Left lung (tissue), 4 donors: ENCODE measurements at regions not wholly inside any gene's neighbourhood (a gene's known extent, or its start where the extent isn't known, plus 50 kb on each side); places are given as distances from the start of the nearest gene placed in this dataset.

Experiments used
- ATAC-seq: fragments of 200-7000 bp; cut with Tn5 transposase; one replicate; pipeline ENCODE4 v1.9.1; 2020; ENCODE audit warnings: moderate library complexity
- DNase-seq, 4 donors: peaks; one replicate each; pipeline ENCODE4 v3.0.0-alpha.2; 2013 to 2020
- H3K27ac ChIP-seq, 2 donors: fragments of 200-600 bp; sonication (generic) in 1 of 2; one replicate each; pipeline versions ENCODE4 v1.5.0 to v1.8.0; 2020 to 2021
- H3K27me3 ChIP-seq, 2 donors: fragments of 200-600 bp; sonication (generic) in 1 of 2; one replicate each; pipeline versions ENCODE4 v1.5.0 to v1.8.0; 2020 to 2021
- H3K36me3 ChIP-seq, 2 donors: fragments of 200-600 bp; sonication (generic) in 1 of 2; one replicate each; pipeline versions ENCODE4 v1.5.0 to v1.8.0; 2020 to 2021
- H3K4me1 ChIP-seq, 2 donors: fragments of 200-600 bp; one replicate each; pipeline ENCODE4 v1.8.0; 2021
- H3K4me3 ChIP-seq, 2 donors: fragments of 200-600 bp; sonication (generic) in 1 of 2; one replicate each; pipeline versions ENCODE4 v1.5.0 to v1.8.0; 2020 to 2021; ENCODE audit warnings: mild to moderate bottlenecking in 1 of 2
- H3K9me3 ChIP-seq, 2 donors: fragments of 200-600 bp; sonication (generic) in 1 of 2; one replicate each; pipeline versions ENCODE4 v1.5.0 to v1.8.0; 2020 to 2021
- CTCF ChIP-seq, 2 donors: fragments of 200-600 bp; sonication (generic) in 1 of 2; IDR thresholded peaks; one replicate each; pipeline versions ENCODE4 v1.5.0 to v1.8.0; 2021; ENCODE audit warnings: antibody characterized with exemption in 2 of 2
- intact Hi-C, 2 donors: fragments of 100-400 bp; cut with DNase I; formaldehyde crosslinking; loops; one replicate each; pipeline versions ENCODE4 v1.11.2 to v1.14.2; 2022
- donor health status: DM: no; HTN: yes; CAD: no.
- donor health status: DM: no; HTN: no; CAD: no.

- H3K36me3 ChIP-seq: no peaks in the 10 kb centered on the region
- intact Hi-C loops: no loop called here
- ATAC-seq: no peak
Measured at GRCh38 chr15:93311620-93312019, 222.6 kb upstream of the RGMA start.

GRCh38 chr15:93308026-93308690, 219.1 kb upstream of the RGMA start:
- no peak for TF ChIP-seq CTCF (IDR thresholded peaks at IDR 0.05)
- no peaks in the 10 kb centered on the region for H3K36me3 ChIP-seq
- ATAC-seq: no peak
- no peak overlapping the region for H3K4me3 ChIP-seq
- no peaks in the 10 kb centered on the region for H3K27me3 ChIP-seq
- no peaks in the 10 kb centered on the region for H3K4me1 ChIP-seq
- intact Hi-C loops: no loop called here
- no peak for DNase-seq
- no peak overlapping the region for H3K27ac ChIP-seq
- no peaks in the 10 kb centered on the region for H3K9me3 ChIP-seq

More at GRCh38 chr15:93311620-93312019, 222.6 kb upstream of the RGMA start:
- DNase-seq: no peak
- Histone ChIP-seq H3K27ac (no peak overlapping the region), H3K9me3 (no peaks in the 10 kb centered on the region), H3K4me1 (no peaks in the 10 kb centered on the region), H3K27me3 (no peaks in the 10 kb centered on the region), H3K4me3 (no peak overlapping the region)
- no peak for TF ChIP-seq CTCF (IDR thresholded peaks at IDR 0.05)

DNA sequence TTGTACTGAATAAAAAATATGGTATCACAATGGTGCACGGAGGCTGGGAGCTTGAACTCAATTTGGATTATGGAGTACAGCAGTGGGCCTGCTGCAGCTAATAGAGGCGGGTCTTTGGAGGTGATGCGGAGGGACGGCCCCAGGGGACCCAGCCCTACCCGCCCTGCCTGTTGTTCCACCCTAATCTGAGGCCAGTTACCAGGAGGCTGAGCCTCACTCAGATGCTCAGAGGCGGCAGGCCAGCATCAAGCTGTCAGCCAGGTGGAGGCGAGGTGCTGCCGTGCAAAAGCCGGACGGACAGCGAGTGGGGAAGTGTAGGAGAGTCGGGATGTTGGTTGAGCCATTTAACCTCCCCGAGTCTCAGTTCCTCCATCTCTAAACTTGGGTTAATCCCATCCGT, 218.5 kb upstream of the RGMA start:
- no peaks in the 10 kb centered on the region for H3K4me1 ChIP-seq
- DNase-seq: no peak
- intact Hi-C loops: no loop called here

GRCh38 chr15:93305306-93305705, 216.3 kb upstream of the RGMA start:
- ATAC-seq (no peak), DNase-seq (no peak)
- H3K27ac ChIP-seq: no peak overlapping the region
- H3K36me3 ChIP-seq: no peaks in the 10 kb centered on the region
- intact Hi-C loops: no loop called here
- TF ChIP-seq CTCF (IDR thresholded peaks at IDR 0.05): no peak
- H3K4me3 ChIP-seq: no peak overlapping the region
- H3K4me1 ChIP-seq: no peaks in the 10 kb centered on the region
- no peaks in the 10 kb centered on the region for H3K27me3 ChIP-seq
- no peaks in the 10 kb centered on the region for H3K9me3 ChIP-seq

More for the DNA sequence above, 218.5 kb upstream of the RGMA start:
- Histone ChIP-seq H3K9me3 (no peaks in the 10 kb centered on the region), H3K27me3 (no peaks in the 10 kb centered on the region), H3K36me3 (no peaks in the 10 kb centered on the region), H3K4me3 (no peak overlapping the region), H3K27ac (no peak overlapping the region)
- no peak for TF ChIP-seq CTCF (IDR thresholded peaks at IDR 0.05)
- ATAC-seq: no peak

GRCh38 chr15:93302080-93302765, 213.2 kb upstream of the RGMA start:
- intact Hi-C loops: no loop called here
- Histone ChIP-seq H3K27me3 (no peaks in the 10 kb centered on the region), H3K27ac (no peak overlapping the region), H3K4me1 (no peaks in the 10 kb centered on the region), H3K36me3 (no peaks in the 10 kb centered on the region), H3K9me3 (no peaks in the 10 kb centered on the region), H3K4me3 (no peak overlapping the region)
- ATAC-seq (no peak), DNase-seq (no peak)
- no peak for TF ChIP-seq CTCF (IDR thresholded peaks at IDR 0.05)
